ENCODE measurements at regions not wholly inside any gene's neighbourhood (a gene's known extent, or its start where the extent isn't known, plus 50 kb on each side); places are given as distances from the start of the nearest gene placed in this dataset.

GRCh38 chr18:30616414-30616813 is 426.1 kb downstream of the DSC3 start:
- Histone ChIP-seq H4K8ac (replicated peaks; ENCODE audit: insufficient read length, low read depth, low read length) (no peak overlapping the region), H3K9me3 (ENCODE audit: control insufficient read depth, low read depth, low read length) (no peaks in the 10 kb centered on the region), H3K4me1 (ENCODE audit: insufficient read depth, low read length) (peaks cover 7% of the 10 kb centered on the region; the same call in 1 of the 2 replicates), H4K91ac (ENCODE audit: insufficient read length, low read depth, low read length) (no peak overlapping the region), H2BK120ac (ENCODE audit: low read depth, low read length, poor library complexity, severe bottlenecking) (no peak overlapping the region), H2BK5ac (ENCODE audit: insufficient read length, low read length) (no peak overlapping the region), H2AK5ac (ENCODE audit: insufficient read length, low read length) (no peak overlapping the region), H3K23me2 (ENCODE audit: insufficient read length, low read depth, low read length, poor library complexity, severe bottlenecking) (no peaks in the 10 kb centered on the region), H2BK15ac (ENCODE audit: low read depth, low read length) (no peak overlapping the region), H2AFZ (ENCODE audit: low read length) (no peak overlapping the region), H3K79me2 (ENCODE audit: insufficient read depth, low read length) (no peaks in the 10 kb centered on the region), H3K18ac (ENCODE audit: insufficient read length, low read depth, low read length) (no peak overlapping the region), H3K14ac (ENCODE audit: insufficient read depth, low read length) (no peak overlapping the region), H2BK12ac (ENCODE audit: insufficient read length, low read depth, low read length) (no peak overlapping the region), H4K20me1 (ENCODE audit: control insufficient read depth, insufficient read depth, insufficient read length) (no peaks in the 10 kb centered on the region), H3K27me3 (ENCODE audit: insufficient read depth, low read length) (no peaks in the 10 kb centered on the region), H3K4me2 (ENCODE audit: insufficient read depth, insufficient read length, low read length) (no peak overlapping the region), H2BK20ac (ENCODE audit: low read depth, low read length, poor library complexity, severe bottlenecking) (no peak overlapping the region), H3K27ac (ENCODE audit: insufficient read length, low read depth, low read length) (no peak overlapping the region), H3T11ph (ENCODE audit: low read length) (no peak overlapping the region), H3K23ac (ENCODE audit: insufficient read length, low read depth, low read length) (no peak overlapping the region), H3K56ac (ENCODE audit: insufficient read length, low read depth, low read length) (no peak overlapping the region), H4K5ac (ENCODE audit: insufficient read length, low read depth, low read length) (no peak overlapping the region), H3K79me1 (ENCODE audit: insufficient read depth, low read depth, low read length, poor library complexity, severe bottlenecking) (no peaks in the 10 kb centered on the region), H3K9ac (ENCODE audit: extremely low read depth, insufficient read length, low read length) (no peak overlapping the region), H3K4ac (ENCODE audit: low read depth, low read length) (no peak overlapping the region)
- DNase-seq = no peak
- WGBS (ENCODE audit: extremely low coverage, insufficient read length, low lambda C conversion rate) = no CpG with 5 or more reads among the region's 6 CpGs
- Mint-ChIP-seq H3K4me1 (peaks cover 17 to 22% of the 10 kb centered on the region in 2 experiments), H3K27ac (no peak overlapping the region), H3K4me3 (no peak overlapping the region), H3K27me3 (ENCODE audit: low read depth) (peaks cover 24% of the 10 kb centered on the region), H3K36me3 (ENCODE audit: insufficient read depth in 1 of 3, low read depth in 3 of 3) (peaks cover 0 to 3% (median 0%) of the 10 kb centered on the region in 3 experiments; a peak in 1 of 7 replicates), H3K9me3 (no peaks in the 10 kb centered on the region; a peak in 1 of 5 replicates)
- no peak for TF ChIP-seq CTCF (conservative IDR thresholded peaks at IDR 0.05)
